ENCODE measurements at regions not wholly inside any gene's neighbourhood (a gene's known extent, or its start where the extent isn't known, plus 50 kb on each side); places are given as distances from the start of the nearest gene placed in this dataset.
A peak's percentile ranks its signal among the peaks of the same experiment; 100 is the strongest.

DNA sequence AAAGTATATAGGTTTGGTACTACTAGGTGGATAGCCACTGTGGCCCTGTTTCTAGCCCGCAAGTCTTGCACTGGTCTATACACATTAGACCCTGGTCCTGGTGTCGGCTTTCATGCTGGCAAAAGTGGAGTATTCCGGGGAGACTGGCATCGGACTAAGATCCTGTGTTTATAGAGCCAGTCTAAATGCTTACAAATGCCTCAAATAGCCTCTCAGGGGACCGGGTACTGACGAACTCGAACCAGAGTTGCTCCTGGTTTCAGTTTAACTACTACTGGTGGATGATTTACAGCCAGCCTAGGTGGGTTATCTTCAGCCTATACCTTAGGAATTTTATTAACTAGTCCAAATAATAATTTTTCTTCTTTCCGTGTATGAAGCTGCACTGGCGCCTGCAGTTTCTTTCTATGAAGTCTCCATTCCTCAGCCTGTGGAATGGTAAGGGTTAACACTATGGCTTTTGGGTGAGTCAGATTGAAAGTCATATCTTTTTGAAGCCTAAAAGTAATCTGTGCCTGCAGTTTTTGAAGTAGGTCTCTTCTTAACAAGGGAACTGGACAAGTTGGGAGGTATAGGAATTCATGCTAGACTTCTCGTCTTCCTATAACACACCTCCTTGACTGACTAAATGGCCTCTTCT, 51.3 kb downstream of the OR10H4 start:
- DNase-seq (ENCODE audit: low spot score), result no peak

DNA sequence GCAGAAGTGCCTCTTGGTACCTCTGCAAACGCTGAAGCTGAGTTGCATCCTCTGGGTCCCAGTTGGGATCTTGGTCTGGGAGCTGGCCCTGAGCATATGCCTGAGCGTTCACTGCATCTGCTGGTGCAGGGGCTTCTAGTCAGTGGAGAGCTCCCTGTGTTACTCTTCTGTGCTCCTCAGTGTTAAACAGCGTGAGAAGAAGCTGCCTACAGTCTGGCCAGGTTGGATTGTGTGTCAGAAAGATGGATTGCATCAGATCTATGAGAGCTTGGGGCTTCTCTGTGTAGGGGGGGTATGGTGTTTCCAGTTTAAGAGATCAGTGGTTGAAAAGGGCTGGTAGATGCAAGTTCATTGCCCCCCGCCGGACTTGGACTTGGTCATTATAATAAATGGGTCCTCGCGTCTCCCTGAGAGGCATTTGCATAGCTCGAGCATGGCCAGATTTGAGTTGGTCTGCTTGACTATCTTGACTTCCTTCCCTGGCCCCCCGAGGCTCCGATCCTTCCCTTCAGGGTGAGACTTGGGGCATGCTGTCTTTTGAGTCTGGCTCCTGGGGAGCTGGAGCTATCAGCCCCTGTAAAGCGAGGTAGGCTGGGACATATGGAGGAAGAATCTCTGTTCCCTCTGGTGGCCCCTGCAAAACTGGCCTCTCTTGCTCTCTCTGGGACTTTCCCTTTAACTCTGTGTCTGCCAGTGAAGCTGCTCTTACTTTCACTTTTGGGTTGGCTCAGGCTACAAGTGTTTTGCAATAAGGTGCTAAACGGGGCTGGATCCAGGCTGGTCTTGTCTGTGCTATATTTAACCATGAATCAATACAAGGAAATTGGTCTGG, 52.9 kb downstream of the OR10H4 start:
- DNase-seq (ENCODE audit: low spot score), result peak; percentile 47

DNA sequence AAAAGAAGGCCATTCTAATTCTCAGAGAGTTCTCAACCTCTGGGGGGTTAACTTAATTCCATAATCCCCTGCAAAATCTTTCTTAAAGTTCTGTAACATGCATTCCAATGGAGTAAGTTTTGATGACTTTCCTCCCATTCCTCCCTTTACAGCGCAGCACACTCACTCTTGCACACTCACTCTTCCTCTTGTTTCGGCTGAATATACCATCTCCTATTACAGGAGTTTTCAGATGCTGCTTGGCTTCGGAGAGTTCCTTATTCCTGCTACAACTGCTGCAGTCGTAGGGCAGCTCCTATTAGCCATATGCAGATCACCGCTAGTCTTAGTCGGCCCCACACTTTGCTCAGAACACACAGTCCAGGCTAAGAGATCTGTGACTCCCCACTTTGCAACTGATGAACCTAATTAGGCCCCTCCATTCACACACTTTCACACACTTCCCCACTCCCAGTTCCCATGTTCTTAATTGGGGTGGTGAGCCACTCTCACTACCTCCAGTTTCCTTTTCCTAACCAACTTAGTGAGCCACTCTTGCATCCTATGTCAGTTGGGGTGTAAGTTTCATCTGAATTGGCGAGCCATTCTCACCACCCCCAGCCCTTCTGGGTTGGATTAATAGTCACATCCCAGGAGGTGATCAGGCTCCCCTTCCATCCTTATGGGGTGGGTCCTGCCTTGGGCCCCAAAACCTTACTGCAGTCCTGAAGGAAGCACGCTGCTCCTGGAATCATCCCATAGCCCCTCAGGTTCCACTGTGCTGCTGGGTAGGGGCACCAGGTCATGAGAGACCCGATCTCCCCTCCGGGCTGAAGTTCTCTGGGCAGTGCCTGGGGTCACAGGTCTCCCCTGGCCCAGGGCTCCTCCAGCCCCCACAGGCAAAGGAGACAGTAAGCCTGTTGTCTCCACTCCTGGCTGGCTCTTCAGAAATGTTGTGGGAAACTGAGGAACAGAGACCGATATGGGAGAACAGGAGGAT, 53.9 kb downstream of the OR10H4 start:
- no peak for DNase-seq (ENCODE audit: low spot score)

DNA sequence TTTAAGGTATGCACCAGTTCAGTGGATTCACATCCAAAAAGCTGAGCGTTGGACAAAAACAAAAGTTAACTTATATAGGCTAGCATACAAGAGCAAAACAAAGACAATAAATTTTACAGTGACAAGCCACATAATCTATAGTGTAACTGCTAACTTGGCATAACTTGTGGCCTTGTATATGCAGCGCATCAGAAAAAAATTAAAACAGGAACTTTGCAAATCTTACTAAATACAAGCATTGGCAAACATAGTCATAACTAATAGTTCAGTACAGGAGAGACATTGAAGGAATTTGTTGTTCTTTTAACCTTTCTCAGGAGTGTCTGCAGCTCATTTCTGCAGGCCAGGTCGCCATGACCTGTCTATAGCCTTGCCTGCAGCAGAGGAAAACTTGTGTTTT, 54.6 kb downstream of the OR10H4 start:
- no peak for DNase-seq (ENCODE audit: low spot score)

DNA sequence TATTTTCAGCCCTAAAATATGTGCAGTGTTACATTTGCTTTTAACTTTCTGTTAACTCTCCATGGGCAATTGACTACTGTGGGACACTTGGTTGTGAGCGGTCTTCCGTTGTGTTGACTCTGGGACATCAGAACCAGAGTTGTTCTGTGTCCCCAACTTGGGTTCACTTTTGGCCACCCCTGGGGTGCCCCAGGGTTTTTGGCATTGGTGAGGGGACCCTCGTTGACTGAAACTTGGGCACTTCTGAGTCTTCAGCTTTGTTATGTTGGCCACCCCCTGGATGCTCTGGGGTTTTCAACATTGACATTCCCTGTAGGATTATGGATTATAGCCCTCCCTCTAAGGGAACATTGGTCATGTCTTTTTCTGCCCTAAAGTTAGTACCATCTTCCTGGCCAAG, 57.1 kb downstream of the OR10H4 start:
- no peak for DNase-seq (ENCODE audit: low spot score)

- DNase-seq (ENCODE audit: low spot score), result no peak
Measured at GRCh38 chr19:16012552-16012951, 63.7 kb upstream of the TPM4 start.

- DNase-seq (ENCODE audit: low spot score), result no peak
Measured at GRCh38 chr19:16013181-16013850, 63.0 kb upstream of the TPM4 start.

DNA sequence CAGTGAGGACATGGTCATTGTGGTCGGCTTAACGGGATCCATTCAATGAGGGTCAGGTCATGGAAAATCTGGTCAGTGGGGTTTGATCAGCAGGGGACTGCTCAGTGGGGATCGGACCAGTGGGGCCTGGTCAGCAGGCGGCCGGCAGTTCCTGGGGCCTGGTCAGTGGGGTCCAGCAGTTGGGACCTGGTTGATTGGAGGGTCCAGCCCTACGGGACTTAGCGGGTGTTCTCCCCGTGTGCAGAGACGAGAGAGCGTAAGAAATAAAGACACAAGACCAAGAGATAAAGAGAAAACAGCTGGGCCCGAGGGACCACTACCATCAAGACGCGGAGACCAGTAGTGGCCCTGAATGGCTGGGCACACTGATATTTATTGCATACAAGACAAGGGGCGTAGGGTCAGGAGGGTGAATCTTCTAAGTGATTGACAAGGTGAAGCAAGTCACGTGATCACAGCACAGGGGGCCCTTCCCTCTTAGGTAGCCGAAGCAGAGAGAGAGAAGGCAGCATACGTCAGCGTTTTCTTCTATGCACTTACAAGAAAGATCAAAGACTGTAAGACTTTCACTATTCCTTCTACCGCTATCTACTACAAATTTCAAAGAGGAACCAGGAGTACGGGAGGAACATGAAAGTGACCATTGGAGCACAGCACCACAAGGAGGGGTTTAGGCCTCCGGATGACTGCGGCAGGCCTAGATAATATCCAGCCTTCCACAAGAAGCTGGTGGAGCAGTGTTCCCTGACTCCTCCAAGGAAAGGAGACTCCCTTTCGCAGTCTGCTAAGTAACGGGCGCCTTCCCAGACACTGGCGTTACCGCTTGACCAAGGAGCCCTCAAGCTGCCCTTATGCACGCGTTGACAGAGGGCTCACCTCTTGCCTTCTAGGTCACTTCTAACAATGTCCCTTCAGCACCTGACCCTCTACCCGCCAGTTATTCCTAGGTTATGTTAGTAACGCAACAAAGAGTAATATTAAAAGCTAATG, 62.1 kb upstream of the TPM4 start:
- DNase-seq (ENCODE audit: low spot score), result no peak

DNA sequence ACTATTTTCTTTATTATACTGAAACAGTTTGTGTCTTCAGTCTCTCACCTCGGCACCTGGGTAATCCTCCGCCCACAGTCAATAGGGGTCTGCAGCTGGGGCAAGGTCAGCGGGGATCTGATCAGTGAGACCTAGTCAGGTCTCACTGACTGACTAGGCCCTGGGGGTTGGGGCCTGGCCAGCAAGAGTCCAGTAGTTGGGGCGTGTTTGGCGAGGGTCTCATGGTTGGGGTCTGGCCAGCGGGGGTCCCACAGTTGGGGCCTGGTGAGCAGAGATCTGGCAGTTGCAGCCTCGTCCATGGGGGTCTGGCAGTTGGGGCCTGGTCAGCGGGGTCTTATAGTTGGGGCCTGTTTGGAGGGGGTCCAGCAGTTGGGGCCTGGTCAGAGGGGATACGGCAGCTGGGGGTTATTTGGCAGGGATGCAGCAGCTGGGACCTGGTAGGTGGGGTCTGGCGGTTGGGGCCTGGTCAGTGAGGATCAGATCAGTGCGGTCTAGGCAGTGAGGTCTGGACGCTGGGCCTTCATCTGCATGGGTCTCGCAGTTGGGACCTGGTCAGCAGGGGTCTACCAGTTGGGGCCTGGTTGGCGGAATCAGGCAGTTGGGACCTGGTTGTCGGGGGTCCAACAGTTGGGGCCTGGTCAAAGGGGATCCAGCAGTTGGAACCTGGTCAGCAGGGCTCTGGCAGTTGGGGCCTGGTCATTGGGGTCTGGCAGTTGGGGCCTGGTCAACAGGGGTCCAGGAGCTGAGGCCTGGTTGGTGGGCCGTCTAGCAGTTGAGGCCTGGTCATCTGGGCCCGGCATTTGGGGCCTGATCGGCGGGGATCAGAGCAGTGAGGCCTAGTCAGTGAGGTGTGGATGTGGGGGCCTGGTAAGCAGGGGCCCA, 61.1 kb upstream of the TPM4 start:
- no peak for DNase-seq (ENCODE audit: low spot score)

- DNase-seq (ENCODE audit: low spot score), result no peak
Measured at GRCh38 chr19:16015805-16016173, 60.5 kb upstream of the TPM4 start.

DNA sequence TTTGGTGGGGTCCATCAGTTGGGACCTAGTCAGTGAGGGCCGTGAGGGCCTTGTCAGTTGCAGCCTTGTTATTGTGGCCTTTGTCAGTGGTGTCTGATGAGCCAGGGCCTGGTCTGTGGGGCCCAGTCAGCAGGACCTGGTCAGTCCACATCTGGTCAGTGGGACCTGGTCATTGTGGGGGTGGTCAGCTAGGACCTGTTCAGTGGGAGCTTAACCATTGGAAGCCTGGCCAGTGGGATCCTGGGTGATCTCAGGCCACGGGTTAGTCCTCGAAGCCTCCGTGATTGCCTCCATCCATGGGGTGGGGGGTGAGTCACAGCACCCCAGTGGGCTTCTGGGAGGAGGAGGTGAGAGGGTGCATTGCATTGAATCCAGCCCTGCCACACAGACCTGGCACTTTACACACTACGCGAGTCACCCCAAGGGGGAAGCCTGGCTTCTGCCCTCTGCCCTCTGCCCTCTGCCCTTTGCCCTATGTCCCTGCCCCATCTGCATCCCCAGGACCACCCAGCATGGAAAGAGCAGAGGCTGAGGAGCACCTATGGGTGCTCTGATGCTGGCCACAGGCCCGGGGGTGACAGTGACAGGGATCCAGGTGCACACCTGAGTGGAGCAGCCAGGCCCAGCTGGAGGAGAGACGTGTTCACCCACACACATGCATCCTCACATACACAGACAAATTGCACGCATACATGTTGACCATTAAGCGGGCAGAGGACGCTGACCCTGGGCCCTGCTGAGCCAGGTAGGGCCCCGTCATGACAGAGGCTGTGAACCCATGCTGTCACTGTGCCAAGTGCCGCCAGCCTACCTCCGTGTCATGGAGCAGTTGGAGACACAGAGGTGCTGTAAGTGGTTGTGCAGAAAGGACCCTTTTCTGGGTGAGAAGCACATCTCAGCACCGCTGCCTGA, 59.8 kb upstream of the TPM4 start:
- no peak for DNase-seq (ENCODE audit: low spot score)

GRCh38 chr19:16017138-16017490, 59.2 kb upstream of the TPM4 start:
- DNase-seq (ENCODE audit: low spot score), result no peak

DNA sequence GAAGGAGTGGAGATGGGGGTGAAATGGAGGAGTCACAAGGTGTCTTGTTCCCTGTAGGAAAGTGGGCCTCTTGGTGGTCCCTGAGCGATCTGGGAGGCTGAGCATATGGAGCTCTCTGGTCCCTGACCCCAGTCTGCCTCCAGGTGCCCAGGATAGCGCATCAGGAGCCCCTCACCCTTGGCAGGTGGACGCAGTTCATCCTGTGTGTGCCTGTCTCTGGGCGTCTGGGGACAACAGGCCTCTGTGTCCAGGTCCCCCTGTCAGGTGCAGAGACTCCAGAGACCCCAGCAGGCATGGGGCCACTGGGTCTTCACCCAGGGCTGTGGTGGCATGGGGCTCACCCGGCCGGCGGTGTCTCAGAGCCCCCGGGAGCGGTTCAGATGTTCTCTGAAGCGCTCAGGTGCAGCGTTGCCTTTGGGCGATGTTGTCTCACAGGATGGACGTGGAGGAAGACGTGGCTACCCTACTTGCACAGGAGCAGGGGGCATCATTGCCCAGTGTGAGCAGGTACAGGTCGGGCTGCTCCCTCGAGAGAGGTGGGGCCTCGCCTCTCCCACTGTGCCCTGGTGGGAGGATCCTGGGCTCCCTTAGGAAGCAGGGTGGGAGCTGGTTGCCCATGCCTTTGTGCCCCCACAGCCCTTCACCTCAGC, 58.1 kb upstream of the TPM4 start:
- no peak for DNase-seq (ENCODE audit: low spot score)

DNA sequence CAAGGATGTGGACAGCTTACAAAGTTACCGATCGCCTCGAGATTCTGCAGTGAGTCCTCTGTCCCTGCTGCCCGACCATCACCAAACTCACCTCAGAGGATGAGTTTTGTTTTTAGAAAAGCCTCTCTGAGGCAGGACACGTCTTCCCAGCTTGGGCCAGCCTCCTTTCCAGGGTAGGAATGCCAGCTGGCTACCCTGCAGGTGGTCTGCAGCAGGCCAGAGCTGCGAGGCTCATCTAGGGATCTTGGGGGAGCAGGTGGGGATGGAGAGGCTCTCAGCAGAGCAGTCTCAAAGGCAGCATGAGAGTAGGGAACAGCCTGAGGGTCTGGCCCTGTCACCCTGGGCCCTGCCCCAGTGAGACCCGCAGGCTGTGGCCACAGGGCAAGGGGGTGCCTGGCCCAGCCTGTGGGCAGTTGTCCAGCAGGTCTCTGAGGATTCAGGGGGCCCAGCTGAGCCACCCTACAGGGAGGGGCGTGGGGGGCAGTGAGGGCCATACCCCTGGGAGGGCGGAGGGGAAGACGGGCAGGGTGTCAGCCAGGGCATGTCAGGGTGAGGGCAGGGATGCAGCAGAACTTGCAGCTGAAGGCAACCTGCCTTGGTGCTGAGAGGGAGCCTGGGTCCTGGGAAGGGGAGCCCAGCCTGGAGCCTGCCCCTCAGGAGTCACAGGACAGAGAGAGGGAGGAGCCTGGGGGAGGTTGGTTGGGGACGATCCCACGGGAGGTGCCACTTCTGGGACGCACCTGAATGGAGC, 57.3 kb upstream of the TPM4 start:
- DNase-seq (ENCODE audit: low spot score), result no peak

DNA sequence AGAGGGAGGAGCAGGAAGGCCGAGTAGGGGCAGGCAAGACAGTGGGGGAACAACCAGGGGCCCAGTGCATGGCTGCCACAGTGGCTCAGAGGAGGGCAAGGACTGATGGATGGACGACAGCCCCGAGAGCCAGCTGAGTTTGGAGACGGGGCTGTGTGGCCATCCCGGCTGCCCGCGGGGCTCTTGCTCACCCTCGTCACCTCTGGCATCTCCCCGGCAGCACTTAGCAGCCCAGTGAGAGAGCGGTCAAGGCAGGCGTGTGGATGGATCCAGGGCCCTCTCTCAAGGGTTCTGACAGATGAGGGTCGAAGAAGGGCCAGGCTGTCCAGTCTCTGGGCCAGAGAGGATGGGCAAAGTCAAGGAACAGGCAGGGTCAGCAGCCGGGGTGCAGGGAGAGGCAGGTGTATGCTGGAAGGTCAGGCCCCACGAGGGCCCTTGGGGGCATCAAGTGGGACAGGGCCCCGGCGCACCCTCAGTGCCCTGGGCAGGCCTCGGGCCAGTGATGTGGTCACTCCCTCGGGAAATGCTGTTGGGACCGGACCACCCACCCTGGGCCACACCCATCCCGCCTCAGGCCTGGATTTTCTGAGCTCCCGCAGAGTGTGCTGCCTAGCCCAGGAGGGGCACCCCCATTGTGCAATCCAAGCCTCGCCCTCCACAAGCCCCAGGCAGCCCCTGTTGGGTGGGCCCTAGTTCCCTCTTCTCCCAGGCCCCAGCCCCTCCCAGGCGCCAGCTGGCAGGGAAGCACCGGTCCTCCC, 56.4 kb upstream of the TPM4 start:
- no peak for DNase-seq (ENCODE audit: low spot score)

DNA sequence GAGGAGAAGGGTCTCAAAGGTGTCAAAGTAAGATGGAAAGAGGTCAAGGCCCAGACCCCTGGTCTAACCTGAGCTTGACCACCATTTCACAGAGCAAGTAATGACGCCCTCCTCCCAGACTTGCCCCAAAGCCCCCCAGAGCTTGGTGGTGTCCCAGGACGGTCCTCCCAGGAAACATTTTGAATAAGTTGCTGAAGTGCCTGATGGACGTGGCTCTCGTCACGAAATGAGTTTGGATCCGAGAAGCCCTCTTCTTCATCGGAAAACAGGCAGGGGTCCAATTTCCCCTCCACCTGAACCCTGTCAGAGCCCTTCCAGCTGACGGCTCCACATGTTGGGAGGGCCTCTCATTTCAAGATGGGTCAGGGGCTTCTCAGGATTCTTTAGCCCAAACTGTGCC, 54.5 kb upstream of the TPM4 start:
- no peak for DNase-seq (ENCODE audit: low spot score)

DNA sequence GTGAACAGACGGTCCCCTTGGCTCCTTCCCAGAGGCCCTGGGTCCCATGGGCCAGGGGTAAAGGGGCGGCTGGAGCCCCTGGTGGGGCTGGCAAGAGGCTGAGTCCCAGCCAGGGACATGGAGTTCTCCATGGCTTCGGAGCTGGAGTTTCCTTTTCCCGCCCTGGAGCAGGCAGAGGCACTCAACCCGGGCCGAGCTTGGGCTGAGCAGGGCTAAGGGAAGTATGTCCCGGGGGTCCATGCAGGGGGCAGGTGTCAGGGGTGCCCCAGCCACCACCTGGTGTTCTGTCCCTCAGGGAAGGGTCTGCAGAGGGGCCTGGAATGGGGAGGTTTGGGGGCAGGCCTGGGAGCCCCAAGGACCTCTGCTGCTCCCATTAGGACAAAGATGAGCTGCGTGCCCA, 54.0 kb upstream of the TPM4 start:
- DNase-seq (ENCODE audit: low spot score), result no peak

All from CD4-positive, alpha-beta T cell treated with Interleukin-6 at 100 ng/mL for 8 hours (primary cell).